HG02840 (cell line): ENCODE measurements at regions not wholly inside any gene's neighbourhood (a gene's known extent, or its start where the extent isn't known, plus 50 kb on each side); places are given as distances from the start of the nearest gene placed in this dataset.

Source experiments
- ATAC-seq: cut with Tn5 transposase; IDR thresholded peaks from one replicate; pipeline ENCODE4 v1.9.1; 2021; ENCODE audit warnings: mild to moderate bottlenecking, moderate library complexity, moderate number of reproducible peaks; ENCODE audit not compliant: unreplicated experiment, low FRiP score

DNA sequence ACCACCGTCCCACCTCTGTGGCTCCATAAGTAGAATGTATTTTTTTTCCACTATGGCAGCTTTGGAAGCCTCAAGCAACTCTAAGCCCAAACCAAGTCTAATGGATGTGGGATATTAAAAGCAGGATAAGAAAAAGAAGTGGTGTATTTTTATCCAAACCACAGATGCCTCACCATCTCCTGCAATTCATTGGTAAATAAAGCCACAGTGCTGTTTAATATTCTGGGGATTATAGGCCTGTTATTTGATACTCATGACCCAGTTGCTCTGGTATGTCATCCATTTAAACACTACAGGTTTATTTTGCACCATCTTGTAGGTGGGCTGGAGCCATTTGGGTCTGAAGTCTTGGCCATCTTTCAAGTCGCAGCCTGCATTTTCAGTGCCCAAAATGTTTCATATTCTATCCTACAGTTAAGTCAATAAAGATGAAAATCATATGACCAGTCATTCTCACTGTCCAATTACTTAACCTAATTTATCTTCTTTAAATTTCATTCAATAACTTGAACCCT, 279.5 kb upstream of the EPHA4 start:
- no peak for ATAC-seq

DNA sequence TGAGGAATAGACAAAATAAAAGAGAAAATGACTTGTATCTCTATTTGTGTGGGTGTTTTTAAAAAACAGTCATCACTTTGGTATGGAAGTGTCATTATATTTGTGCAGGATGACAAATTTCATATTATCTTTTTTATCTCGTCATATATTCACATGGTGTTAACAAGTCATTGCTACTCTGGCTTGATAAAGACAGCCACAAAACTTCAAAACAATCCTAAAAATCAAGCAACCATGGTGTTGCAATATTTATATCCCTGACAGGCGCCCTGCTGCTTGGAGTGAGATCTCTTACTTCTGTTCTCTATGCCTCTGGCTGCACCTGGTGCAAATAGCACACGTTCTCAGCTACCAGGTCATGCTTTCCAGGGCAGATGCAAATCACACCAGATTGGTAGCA, 278.0 kb upstream of the EPHA4 start:
- no peak for ATAC-seq

DNA sequence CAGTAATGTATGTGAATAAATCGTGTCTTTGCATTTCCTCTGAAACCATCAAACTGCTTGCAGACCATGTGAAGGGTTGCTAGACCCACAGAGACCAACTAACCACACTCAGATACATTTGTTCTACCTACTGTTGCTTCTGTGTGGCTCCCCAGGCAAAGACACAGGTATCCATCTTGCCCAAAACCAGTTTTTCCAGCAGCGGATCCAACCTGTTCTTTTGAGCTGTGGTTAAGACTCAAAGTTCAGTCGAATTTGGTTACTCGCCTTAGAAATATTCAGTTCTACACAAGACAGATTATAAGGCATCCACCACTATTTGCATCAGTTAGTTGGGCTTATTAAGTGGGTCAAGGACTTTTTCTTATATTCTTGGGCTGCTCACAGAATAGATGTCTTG, 276.2 kb upstream of the EPHA4 start:
- no peak for ATAC-seq

DNA sequence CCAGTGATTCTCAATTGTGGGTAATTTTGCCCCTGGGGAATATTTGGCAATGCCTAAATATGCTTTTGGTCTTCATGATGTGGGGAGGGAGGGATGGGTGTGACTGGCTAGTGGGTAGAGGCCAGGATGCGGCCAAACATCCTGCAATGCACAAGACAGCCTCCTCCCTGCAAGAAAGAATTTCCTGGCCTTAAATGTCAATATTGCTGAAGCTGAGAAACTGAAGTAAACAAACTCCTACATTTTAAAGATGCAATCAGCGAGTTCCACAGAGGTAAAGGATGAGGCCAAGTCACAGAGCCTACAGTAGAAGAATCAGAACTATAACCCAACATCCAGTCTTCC, 272.9 kb upstream of the EPHA4 start:
- no peak for ATAC-seq

DNA sequence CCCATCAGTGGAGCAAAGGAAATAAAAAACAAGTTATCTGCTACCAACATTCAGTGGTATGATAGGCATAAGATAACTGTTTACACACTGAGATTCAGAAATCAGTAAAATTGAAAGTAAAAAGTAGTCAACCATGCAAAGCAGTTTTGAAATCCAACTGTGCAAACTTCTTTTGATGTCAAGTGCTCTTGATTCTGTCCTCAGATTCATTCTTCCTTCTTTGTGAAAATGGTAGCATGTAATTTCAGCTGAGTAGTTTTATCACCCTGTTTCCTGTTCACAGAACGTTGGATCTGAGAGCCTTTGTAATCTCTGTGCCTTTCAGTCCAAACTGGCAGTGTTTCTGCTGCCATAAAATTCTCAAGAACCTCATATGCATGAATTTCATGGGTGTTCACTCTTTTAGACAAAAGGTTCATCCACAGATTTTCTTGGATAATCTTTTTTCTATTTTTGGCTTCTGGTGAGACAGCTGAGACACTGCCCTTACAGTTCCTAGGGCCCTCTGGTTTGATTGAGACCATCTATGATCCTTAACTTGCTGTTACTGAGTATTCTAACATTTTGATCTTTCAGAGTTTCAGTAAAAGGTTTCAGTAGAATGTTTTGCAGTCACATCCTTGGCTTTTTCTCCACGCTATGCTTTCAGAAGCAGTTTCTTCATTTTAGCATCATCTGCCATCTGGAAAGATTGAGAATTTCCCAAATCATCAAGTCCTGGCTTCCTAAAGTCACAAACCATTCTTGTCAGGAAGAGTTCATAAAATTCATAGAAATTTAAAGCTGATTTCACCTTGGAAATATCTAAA, 272.3 kb upstream of the EPHA4 start:
- no peak for ATAC-seq

DNA sequence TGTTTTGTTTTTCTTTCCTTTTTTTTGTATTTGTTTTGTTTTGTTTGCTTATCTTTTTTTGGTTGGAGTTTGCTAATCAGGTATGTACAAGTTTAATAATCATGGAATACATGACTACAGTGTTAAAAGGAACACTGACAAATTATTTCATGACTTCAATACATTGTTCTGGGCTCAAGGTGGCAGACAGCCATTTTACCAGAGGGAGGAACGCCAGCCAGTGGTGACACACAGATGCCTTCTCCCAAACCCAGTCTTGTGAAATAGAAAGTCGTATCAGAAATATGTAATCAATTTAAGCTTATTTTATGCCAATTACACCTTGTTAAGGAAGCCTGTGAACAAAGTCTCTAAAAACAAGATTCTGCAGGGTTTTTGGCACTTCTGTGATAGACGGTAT, 264.0 kb upstream of the EPHA4 start:
- no peak for ATAC-seq

DNA sequence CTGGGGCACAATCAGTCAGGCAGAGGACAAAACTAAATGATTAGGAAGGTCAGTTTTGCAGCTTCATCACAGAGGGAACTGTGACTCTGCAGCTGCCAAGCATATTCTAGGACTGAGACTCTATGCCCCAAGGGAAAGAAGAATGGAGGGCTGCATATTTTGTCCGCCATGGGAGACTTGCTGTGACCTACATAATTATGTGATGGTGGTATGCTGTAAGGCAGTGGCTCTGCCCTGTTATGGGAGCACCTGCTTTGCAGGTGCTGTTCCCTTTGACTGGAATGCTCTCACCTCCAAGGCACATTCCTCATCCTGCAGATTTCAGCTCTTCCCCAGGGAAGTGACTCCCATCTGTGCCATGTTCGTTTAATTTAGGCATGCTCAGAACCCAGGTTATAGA, 261.9 kb upstream of the EPHA4 start:
- ATAC-seq, result no peak

DNA sequence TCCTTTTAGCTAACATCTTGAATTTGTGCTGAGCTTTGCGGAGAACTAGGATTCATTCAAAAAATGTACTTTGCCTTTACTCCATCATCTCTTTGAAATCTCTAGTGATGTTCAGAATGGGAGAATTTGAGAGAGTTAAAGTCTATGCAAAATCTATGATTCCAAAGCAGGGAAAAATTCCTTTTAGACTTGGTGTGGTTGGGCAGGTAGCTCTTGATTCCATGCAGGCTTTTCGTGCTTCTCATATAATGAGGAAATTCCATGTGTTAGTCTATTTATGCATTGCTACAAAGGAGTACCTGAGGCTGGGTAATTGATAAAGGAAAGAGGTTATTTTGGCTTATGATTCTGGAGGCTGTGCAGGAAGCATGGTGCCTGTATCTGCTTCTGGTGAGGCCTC, 258.9 kb upstream of the EPHA4 start:
- no peak for ATAC-seq

DNA sequence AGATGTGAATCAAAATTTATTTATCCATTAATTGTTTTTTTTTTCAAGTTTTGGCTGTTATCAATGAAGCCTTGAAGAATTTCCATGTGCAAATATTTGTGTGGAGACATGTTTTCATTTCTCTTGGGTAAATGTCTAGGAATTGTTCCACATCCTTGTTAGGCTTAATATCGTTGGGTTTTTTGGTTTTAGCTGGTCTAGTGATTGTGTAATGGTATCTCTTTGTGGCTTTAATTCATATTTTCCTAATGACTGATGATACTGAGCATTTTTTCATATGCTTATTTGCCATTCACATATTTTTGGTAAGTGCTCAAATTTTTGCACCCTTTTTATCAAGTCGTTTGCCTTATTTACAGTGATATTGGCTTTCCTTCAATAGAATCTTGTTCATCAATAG, 250.3 kb upstream of the EPHA4 start:
- ATAC-seq, result no peak

DNA sequence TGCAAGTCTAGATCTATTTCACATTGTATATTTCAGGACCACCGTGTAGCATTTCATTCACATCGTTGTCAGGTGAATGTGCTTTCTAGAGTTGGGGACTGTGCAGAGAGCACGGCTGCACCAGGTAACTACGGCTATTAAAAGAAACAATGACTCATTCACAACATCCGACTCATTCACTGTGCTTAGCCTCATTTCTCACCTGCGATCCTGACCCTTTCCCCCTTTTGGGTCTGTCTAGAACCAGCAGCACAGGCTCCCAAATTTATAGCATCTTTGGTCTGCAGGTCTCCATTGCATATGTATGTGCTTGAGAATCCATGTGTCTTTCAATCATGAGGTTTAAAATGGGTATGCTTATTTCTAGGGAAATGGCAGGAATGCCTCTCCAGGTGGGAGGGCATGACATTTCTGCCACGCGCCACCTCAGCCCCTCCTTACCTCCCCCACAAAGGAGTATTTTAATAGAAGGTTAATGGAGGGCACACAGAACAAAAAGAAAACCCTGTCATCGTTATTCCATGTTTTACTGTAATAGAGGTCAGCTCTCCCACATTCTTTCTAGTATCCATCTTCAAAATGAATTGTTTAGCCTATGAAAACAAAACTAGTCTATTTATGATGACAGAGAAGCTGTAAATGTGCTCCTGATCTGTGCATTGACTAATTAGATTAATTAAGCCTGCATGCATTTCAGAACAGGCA, 246.7 kb upstream of the EPHA4 start:
- no peak for ATAC-seq

DNA sequence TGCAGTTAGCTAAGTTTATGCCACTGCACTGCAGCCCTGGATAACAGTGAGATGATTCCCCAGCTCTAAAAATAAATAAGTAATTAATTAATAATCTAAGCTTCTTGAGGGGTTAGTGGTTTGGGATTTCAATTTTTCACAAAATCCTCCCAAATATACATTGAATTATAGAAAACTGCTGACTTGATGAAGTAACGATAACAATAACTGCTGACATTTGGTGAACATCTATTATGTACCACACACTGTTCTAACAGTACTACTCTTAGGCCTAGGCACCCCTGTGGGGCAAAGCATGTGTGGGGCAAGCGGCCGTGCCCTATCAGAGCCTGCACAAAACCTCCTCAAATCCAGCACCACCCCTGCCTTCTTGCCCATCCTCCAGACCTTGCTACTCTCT, 245.8 kb upstream of the EPHA4 start:
- no peak for ATAC-seq

DNA sequence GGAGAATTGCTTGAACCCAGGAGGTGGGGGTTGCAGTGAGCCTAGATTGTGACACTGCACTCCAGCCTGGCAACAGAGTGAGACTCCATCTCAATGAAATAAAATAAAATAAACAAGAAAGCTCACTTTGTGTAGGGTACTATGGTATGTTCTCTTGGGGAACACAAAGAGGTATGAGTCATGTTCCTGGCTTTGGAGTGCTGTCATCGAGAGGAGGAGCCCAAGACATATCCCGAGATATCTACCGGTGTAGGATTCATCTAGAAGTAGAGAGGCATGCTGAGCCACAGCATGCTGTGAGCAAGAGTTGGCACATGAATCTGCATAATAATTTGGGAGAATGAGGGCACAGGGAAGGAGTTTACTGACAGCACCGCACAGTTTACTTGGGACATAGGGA, 244.9 kb upstream of the EPHA4 start:
- ATAC-seq, result no peak

DNA sequence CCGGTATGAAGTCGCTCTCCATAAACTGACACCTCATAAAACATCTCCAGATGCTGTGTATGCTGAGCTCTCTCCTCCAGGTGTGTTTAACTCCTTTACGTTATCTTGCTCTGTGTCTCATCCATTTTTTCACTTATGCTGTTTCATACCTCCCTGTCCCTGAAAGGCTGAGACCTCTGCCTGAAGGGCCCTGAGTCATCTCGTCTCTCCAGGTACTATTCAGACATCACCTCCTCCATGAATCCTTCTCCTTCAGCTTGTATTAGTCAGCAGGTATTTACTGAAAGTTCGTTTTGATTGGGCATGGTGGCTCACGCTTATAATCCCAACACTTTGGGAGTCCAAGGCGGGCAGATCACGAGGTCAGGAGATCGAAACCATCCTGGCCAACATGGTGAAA, 244.5 kb upstream of the EPHA4 start:
- ATAC-seq, result no peak

DNA sequence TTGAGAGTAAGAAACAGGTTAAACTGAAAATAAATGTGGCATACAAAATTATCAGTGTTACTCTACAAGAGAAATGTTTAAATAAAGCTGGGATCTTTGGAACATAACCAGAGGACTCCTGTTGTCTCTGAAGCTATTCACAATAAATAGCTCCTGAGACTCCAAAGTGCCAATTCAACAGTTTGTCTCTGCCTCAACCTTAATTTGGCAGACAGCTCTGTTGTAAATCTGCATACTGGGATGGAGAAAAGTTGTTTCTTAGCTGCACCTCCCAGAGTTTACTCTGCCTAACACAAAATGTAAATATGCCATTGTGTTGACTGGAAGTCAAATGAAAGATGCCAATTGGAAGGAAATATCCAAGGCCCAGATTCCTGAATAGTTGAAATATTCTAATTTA, 238.5 kb upstream of the EPHA4 start:
- ATAC-seq, result no peak

DNA sequence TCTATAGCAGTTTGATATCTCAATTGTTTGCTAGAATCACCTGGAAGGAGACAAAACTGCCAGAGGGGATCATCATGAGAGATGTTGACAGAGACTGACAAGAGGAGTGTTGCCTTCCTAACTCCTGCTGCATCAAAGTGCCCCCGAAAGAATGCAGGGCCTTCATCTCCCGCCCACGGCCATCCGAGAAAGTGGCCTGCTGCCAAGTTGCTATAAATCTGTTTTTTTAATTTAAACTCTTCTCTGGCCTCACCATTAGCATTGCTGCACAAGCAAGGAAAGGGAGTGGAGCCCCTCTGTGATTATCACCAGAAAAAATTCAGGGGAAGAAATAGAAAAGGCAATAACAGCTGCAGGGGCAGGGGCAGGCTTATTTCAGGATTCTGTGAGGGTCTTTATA, 238.1 kb upstream of the EPHA4 start:
- ATAC-seq, result no peak

DNA sequence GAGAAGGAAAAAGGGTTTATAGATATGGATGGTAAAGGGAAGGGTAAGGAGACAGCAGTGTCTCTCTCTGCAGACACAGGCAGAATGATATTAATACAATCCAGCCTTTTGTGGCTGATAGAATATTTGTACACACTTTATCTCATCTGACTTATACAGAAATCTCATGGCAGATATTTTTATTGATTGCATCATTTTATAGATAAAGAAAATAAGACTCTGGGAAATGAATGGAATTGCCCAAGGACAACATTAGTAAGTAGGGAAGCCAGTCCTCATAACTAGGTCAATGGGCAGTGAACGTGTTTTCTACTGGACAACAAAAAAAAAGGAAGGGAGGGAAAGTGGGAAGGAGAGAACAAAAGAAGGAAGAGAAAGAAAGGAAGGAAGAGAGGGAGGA, 236.4 kb upstream of the EPHA4 start:
- no peak for ATAC-seq

DNA sequence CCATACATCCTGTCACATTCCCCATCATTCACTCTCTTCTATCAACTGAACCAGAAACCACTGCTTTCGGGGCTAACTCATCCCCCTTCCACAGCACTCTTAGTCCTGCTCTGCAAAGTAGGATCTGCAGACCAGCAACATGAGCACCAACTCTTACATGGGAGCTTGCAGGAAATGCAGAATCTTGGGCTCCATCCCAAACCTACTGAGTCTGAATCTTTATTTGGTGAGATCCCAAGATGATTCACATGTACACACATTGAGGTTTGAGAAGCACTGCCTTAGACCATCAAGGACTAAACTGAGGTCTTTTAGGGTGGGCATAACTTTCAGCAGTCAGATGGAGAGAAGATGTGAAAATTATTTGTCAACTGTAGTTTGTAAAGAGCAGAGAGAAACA, 235.6 kb upstream of the EPHA4 start:
- ATAC-seq, result no peak

DNA sequence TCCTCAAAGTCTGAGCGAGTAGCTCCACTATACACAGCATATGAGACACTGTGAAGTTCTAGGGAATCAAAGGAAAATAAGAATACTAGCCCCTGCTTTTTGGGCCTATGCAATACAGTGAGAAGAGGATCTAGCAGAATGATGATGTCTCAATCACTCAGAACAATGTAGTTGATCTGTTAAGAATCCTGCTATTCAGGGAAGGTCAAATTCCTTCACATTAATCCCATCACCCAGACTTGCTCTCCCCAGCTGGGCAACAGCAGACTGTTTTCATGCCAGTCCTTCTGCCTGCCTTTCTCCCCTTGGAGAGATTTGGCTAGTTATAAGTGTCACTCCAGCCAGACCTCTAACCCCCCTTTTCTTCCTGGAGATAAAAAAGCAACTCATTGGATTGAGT, 230.0 kb upstream of the EPHA4 start:
- no peak for ATAC-seq

DNA sequence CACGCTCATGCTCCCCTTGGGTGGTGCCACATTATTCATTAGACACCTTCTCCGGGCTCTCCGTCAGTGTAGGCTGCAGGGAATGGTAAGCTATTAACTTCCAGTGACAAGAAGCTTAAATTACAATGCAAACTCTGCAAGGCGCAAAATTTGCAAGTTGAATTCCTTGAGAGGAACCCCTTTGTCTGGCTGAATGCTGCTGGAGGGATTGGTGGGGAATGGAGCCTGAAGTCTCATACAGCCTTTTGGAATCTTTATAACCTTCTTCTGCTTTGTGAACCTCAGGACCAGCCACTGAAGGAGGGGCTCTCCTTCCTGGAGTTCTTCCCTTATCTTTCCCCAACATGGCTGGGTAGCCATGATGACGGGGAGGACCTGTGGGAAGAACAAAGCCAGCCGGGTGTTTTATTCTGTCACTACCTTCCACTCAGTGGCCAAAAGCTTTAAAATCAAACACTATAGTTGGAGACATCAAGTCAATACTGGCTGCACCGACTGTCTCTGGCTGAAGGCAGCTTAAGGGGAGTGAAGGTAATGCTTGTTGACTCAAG, 220.9 kb upstream of the EPHA4 start:
- ATAC-seq, result no peak

DNA sequence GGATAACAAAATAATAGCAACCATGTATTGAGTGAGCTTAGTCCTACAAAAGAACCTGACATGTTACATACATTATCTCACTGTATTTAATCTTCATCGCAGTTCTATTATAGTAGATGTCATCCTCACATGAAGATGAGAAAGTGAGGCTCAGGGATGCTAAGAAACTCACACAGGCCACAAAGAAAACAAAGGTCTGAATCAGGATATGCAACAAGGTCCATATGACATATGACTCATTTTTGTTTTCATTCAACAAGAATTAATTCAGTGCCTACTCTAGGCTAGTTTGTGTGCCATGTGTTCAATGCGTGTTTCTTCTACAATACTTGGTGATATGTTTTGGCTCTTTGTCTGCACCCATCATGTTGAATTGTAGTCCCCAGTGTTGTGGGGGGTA, 219.7 kb upstream of the EPHA4 start:
- no peak for ATAC-seq

DNA sequence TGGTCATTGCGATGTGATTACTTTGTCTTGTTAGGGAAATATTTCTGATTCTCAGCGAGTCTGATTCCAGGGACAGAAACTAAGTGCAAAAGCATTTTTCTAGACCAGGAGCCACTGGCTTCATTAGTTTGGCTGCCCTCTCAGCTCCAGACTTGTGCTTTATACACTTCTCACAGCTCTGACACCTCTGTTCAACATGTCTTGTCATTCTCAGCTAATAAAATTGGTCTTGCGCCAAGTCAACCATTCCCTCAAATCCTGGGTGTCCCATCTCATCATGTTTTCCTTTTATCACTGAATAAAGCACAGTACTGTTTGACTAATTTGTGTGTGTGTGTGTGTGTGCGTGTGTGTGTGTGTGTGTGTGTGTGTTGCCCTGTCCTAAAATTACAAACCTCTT, 215.5 kb upstream of the EPHA4 start:
- ATAC-seq, result no peak
